ENCODE measurements at regions not wholly inside any gene's neighbourhood (a gene's known extent, or its start where the extent isn't known, plus 50 kb on each side); places are given as distances from the start of the nearest gene placed in this dataset.

GRCh38 chr3:107103786-107104185, 273.5 kb upstream of the CCDC54 start:
- TF ChIP-seq CTCF (IDR thresholded peaks at IDR 0.05; ENCODE audit: low read depth, low read length, missing input control) (no peak), JUND (IDR thresholded peaks at IDR 0.05) (no peak), YY1 (IDR thresholded peaks at IDR 0.05) (no peak), EGR1 (IDR thresholded peaks at IDR 0.05; ENCODE audit: low read depth in 2 of 2) (no peak), NR2F2 (IDR thresholded peaks at IDR 0.05) (no peak), MAX (IDR thresholded peaks at IDR 0.05) (no peak), SP1 (IDR thresholded peaks at IDR 0.05) (no peak), ATF3 (IDR thresholded peaks at IDR 0.05) (no peak), RAD21 (IDR thresholded peaks at IDR 0.05) (no peak), ZBTB33 (IDR thresholded peaks at IDR 0.05) (no peak), TAF1 (conservative IDR thresholded peaks at IDR 0.05) (no peak)

Measured in liver (tissue), 3 donors.